Liver (tissue), 8 donors: ENCODE measurements at regions not wholly inside any gene's neighbourhood (a gene's known extent, or its start where the extent isn't known, plus 50 kb on each side); places are given as distances from the start of the nearest gene placed in this dataset.

ENCODE experiments used
- DNase-seq: peaks from one replicate; pipeline ENCODE4 v3.0.0-alpha.2; 2017; ENCODE audit warnings: low spot score
- H3K27ac ChIP-seq, 2 donors: one replicate each; pipeline ENCODE4 v1.7.0; 2013; ENCODE audit warnings: inconsistent platforms in 2 of 2, low read length in 2 of 2, control low read depth in 1 of 2, low read depth in 1 of 2, mild to moderate bottlenecking in 1 of 2
- H3K27me3 ChIP-seq, 4 donors: one replicate each; pipeline versions ENCODE4 v1.6.1 to v1.7.0; 2013; ENCODE audit warnings: low read length in 3 of 4, inconsistent platforms in 1 of 4, mild to moderate bottlenecking in 1 of 4, moderate library complexity in 1 of 4; ENCODE audit not compliant: control insufficient read depth in 4 of 4, insufficient read depth in 4 of 4
- H3K36me3 ChIP-seq, 4 donors: one replicate each; pipeline versions ENCODE4 v1.6.1 to v1.7.0; 2013; ENCODE audit warnings: low read length in 3 of 4, mild to moderate bottlenecking in 3 of 4, low read depth in 1 of 4, moderate library complexity in 1 of 4; ENCODE audit not compliant: control insufficient read depth in 4 of 4, insufficient read depth in 3 of 4
- H3K4me1 ChIP-seq, 4 donors: one replicate each; pipeline versions ENCODE4 v1.6.1 to v1.7.0; 2013; ENCODE audit warnings: low read length in 3 of 4, mild to moderate bottlenecking in 3 of 4, moderate library complexity in 1 of 4; ENCODE audit not compliant: control insufficient read depth in 4 of 4, insufficient read depth in 4 of 4
- H3K4me3 ChIP-seq, 3 donors: one replicate each; pipeline versions ENCODE4 v1.6.1 to v1.7.0; 2013; ENCODE audit warnings: low read length in 3 of 3, control low read depth in 1 of 3, low read depth in 1 of 3, mild to moderate bottlenecking in 1 of 3
- H3K9ac ChIP-seq, 2 donors: one replicate each; pipeline ENCODE4 v1.7.0; 2013; ENCODE audit warnings: low read length in 2 of 2, mild to moderate bottlenecking in 2 of 2, moderate library complexity in 2 of 2, control low read depth in 1 of 2, low read depth in 1 of 2
- H3K9me3 ChIP-seq, 4 donors: one replicate each; pipeline versions ENCODE4 v1.6.1 to v1.7.0; 2013; ENCODE audit warnings: low read length in 3 of 4; ENCODE audit not compliant: control insufficient read depth in 4 of 4
- ATF3 ChIP-seq: IDR thresholded peaks from 2 replicates; pipeline ENCODE4 v1.6.1; 2016; ENCODE audit warnings: antibody characterized with exemption
- CTCF ChIP-seq: fragments of 150-350 bp; IDR thresholded peaks from 2 replicates; pipeline ENCODE4 v1.5.1; 2017; ENCODE audit warnings: improper control_type of control experiment, low read depth, low read length; ENCODE audit not compliant: missing input control
- EGR1 ChIP-seq, 2 donors: IDR thresholded peaks; 2 replicates each; pipeline ENCODE4 v1.6.1; 2016 to 2018; ENCODE audit warnings: antibody characterized with exemption in 2 of 2, low read depth in 2 of 2
- FOXA1 ChIP-seq: IDR thresholded peaks from 2 replicates; pipeline ENCODE4 v1.6.1; 2016; ENCODE audit warnings: antibody characterized with exemption
- FOXA2 ChIP-seq: IDR thresholded peaks from 2 replicates; pipeline ENCODE4 v1.6.1; 2016; ENCODE audit warnings: antibody characterized with exemption
- GABPA ChIP-seq, 2 donors: IDR thresholded peaks in 1 of 2; conservative IDR thresholded peaks in 1 of 2; 2 replicates each; pipeline ENCODE4 v1.6.1; 2016; ENCODE audit warnings: antibody characterized with exemption in 2 of 2, mild to moderate bottlenecking in 1 of 2, moderate library complexity in 1 of 2
- HNF4A ChIP-seq, 2 donors: conservative IDR thresholded peaks; 2 replicates each; pipeline ENCODE4 v1.6.1; 2016; ENCODE audit warnings: antibody characterized with exemption in 2 of 2, mild to moderate bottlenecking in 2 of 2
- HNF4G ChIP-seq: IDR thresholded peaks from 2 replicates; pipeline ENCODE4 v1.6.1; 2016; ENCODE audit warnings: antibody characterized with exemption
- JUND ChIP-seq, 2 donors: IDR thresholded peaks; 2 replicates each; pipeline ENCODE4 v1.6.1; 2016; ENCODE audit warnings: antibody characterized with exemption in 2 of 2
- MAX ChIP-seq: IDR thresholded peaks from 2 replicates; pipeline ENCODE4 v1.6.1; 2016; ENCODE audit warnings: antibody characterized with exemption
- NR2F2 ChIP-seq: IDR thresholded peaks from 2 replicates; pipeline ENCODE4 v1.6.1; 2016; ENCODE audit warnings: antibody characterized with exemption
- RAD21 ChIP-seq, 2 donors: IDR thresholded peaks; 2 replicates each; pipeline ENCODE4 v1.6.1; 2016; ENCODE audit warnings: antibody characterized with exemption in 2 of 2, mild to moderate bottlenecking in 2 of 2
- REST ChIP-seq: IDR thresholded peaks from 2 replicates; pipeline ENCODE4 v1.6.1; 2016; ENCODE audit warnings: antibody characterized with exemption, mild to moderate bottlenecking
- RXRA ChIP-seq, 2 donors: IDR thresholded peaks; 2 replicates each; pipeline ENCODE4 v1.6.1; 2017 to 2018; ENCODE audit warnings: antibody characterized with exemption in 2 of 2, mild to moderate bottlenecking in 1 of 2
- SP1 ChIP-seq: IDR thresholded peaks from 2 replicates; pipeline ENCODE4 v1.6.1; 2018; ENCODE audit warnings: antibody characterized with exemption, mild to moderate bottlenecking
- TAF1 ChIP-seq: conservative IDR thresholded peaks from 2 replicates; pipeline ENCODE4 v1.6.1; 2016; ENCODE audit warnings: antibody characterized with exemption, mild to moderate bottlenecking
- YY1 ChIP-seq: IDR thresholded peaks from 2 replicates; pipeline ENCODE4 v1.6.1; 2016; ENCODE audit warnings: antibody characterized with exemption, mild to moderate bottlenecking
- WGBS: extraction: QIAGEN DNeasy Blood & Tissue Kit; methylation state at CpG from one replicate; pipeline ENCODE4 v1.1.7; 2013; 5-methylcytosine and 5-hydroxymethylcytosine counted together
- TF ChIP-seq, protein P1 (sequence below): IDR thresholded peaks from 2 replicates; pipeline ENCODE4 v1.6.1; 2016; ENCODE audit warnings: antibody characterized with exemption
- donor health status: healthy.
- donor health status: healthy.
- donor health status: healthy.
- donor health status: healthy.
- donor health status: healthy.

- no peaks in the 10 kb centered on the region for H3K36me3 ChIP-seq
- H3K9me3 ChIP-seq: peaks cover 0 to 4% (median 1%) of the 10 kb centered on the region in 4 donors
These were observed 491.3 kb upstream of the RBFOX1 start for GRCh38 chr16:6841392-6841791.

More at GRCh38 chr16:6841392-6841791, 491.3 kb upstream of the RBFOX1 start:
- TF ChIP-seq, protein P1, sequence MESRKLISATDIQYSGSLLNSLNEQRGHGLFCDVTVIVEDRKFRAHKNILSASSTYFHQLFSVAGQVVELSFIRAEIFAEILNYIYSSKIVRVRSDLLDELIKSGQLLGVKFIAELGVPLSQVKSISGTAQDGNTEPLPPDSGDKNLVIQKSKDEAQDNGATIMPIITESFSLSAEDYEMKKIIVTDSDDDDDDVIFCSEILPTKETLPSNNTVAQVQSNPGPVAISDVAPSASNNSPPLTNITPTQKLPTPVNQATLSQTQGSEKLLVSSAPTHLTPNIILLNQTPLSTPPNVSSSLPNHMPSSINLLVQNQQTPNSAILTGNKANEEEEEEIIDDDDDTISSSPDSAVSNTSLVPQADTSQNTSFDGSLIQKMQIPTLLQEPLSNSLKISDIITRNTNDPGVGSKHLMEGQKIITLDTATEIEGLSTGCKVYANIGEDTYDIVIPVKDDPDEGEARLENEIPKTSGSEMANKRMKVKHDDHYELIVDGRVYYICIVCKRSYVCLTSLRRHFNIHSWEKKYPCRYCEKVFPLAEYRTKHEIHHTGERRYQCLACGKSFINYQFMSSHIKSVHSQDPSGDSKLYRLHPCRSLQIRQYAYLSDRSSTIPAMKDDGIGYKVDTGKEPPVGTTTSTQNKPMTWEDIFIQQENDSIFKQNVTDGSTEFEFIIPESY: no peak
- TF ChIP-seq YY1 (no peak), REST (no peak), HNF4G (no peak), MAX (no peak), SP1 (no peak), JUND (IDR thresholded peaks at IDR 0.05) (no peak), NR2F2 (no peak), HNF4A (conservative IDR thresholded peaks at IDR 0.05) (no peak), TAF1 (no peak), FOXA2 (no peak), GABPA (IDR thresholded peaks at IDR 0.05 in 1 of 2, conservative IDR thresholded peaks at IDR 0.05 in 1 of 2) (no peak), ATF3 (no peak), RXRA (IDR thresholded peaks at IDR 0.05) (no peak), RAD21 (IDR thresholded peaks at IDR 0.05) (no peak), FOXA1 (no peak), CTCF (no peak), EGR1 (IDR thresholded peaks at IDR 0.05; ENCODE audit: low read depth in 2 of 2) (no peak)
- H3K27me3 ChIP-seq: no peaks in the 10 kb centered on the region
- H3K27ac ChIP-seq: no peak overlapping the region
- 67% methylated on average over 6 of the region's 6 CpGs for WGBS
- no peak overlapping the region for H3K9ac ChIP-seq
- no peak for DNase-seq
- no peak overlapping the region for H3K4me3 ChIP-seq
- H3K4me1 ChIP-seq: no peaks in the 10 kb centered on the region
